HCT116 (cell line): ENCODE measurements at regions not wholly inside any gene's neighbourhood (a gene's known extent, or its start where the extent isn't known, plus 50 kb on each side); places are given as distances from the start of the nearest gene placed in this dataset.
"Not testable (repeated sequence)": the region's sequence is repeated elsewhere in the genome, so short reads cannot be mapped to it uniquely, and the experiment has no call there.

Experiments
- ATAC-seq: fragments of 200-7000 bp; cut with Tn5 transposase; 2 replicates; pipeline ENCODE4 v1.9.1; 2020; ENCODE audit warnings: mild to moderate bottlenecking, moderate library complexity
- BruUV-seq: library from RNA; stranded (reverse); fragments of 400-500 nt; replicated peaks from 2 replicates; lab custom pipeline; 2021; lab: Mats Ljungman, UMichigan
- CTCF ChIA-PET: fragments of 300-600 bp; sonication (Branson Sonifier 250); formaldehyde crosslinking; loops from one replicate; lab custom pipeline; 2021; ENCODE audit warnings: antibody characterized with exemption; lab: Charles Lee
- POLR2A ChIA-PET: fragments of 300-600, 350-600 bp; sonication (Branson Sonifier 250); formaldehyde crosslinking; loops from one replicate; lab custom pipeline; 2021; ENCODE audit warnings: antibody characterized with exemption; lab: Charles Lee
- RAD21 ChIA-PET, 2 experiments: fragments of 300-600 bp; sonication (Branson Sonifier 250); formaldehyde crosslinking; loops; one replicate each; lab custom pipeline; 2023; ENCODE audit warnings: low total read pairs in 2 of 2; ENCODE audit not compliant: uncharacterized antibody in 2 of 2, unreplicated experiment in 2 of 2, low non-redundant PET in 1 of 2; lab: Charles Lee
- DNase-seq: peaks from one replicate; pipeline ENCODE4 v3.0.0-alpha.2; 2010; ENCODE audit warnings: low read depth, low spot score
- H2AFZ ChIP-seq: fragments of 200-600 bp; shearing (Covaris generic), sonication (generic); 2 replicates; pipeline ENCODE4 v1.6.1; 2017; ENCODE audit warnings: low read depth, mixed run types, mixed read lengths, antibody characterized with exemption, low read length; ENCODE audit not compliant: poor library complexity, severe bottlenecking
- H3K27ac ChIP-seq: 2 replicates; pipeline ENCODE4 v1.5.1; 2012; ENCODE audit warnings: low read depth, low read length
- H3K27me3 ChIP-seq: fragments of 200-600 bp; sonication (generic); 2 replicates; pipeline ENCODE4 v1.6.1; 2016; ENCODE audit warnings: mixed run types, low read length, mixed read lengths; ENCODE audit not compliant: insufficient read depth
- H3K36me3 ChIP-seq, 2 experiments: fragments of 200-500 bp in 1 of 2; fragments of 200-600 bp in 1 of 2; sonication (Bioruptor generic) in 1 of 2; sonication (generic) in 1 of 2; 2 replicates each; pipeline versions ENCODE4 v1.5.1 to v1.6.1; 2014 to 2016; ENCODE audit warnings: low read length in 2 of 2, inconsistent platforms in 1 of 2, mixed read lengths in 1 of 2, mixed run types in 1 of 2; ENCODE audit not compliant: insufficient read depth in 2 of 2, control insufficient read depth in 1 of 2
- H3K4me1 ChIP-seq, 2 experiments: fragments of 200-600 bp in 1 of 2; sonication (generic) in 1 of 2; 2 replicates each; pipeline versions ENCODE4 v1.5.1 to v1.6.1; 2012 to 2017; ENCODE audit warnings: low read length in 2 of 2, inconsistent platforms in 1 of 2, mild to moderate bottlenecking in 1 of 2, mixed read lengths in 1 of 2, mixed run types in 1 of 2, moderate library complexity in 1 of 2; ENCODE audit not compliant: insufficient read depth in 2 of 2, control insufficient read depth in 1 of 2
- H3K4me2 ChIP-seq: fragments of 200-600 bp; sonication (generic); 2 replicates; pipeline ENCODE4 v1.6.1; 2017; ENCODE audit warnings: mixed run types, low read length, mixed read lengths
- H3K4me3 ChIP-seq, 2 experiments: fragments of 200-600 bp in 1 of 2; sonication (generic) in 1 of 2; replicated peaks in 1 of 2; 2 replicates each; pipeline ENCODE4 v1.5.1; 2011 to 2016; ENCODE audit warnings: low read length in 2 of 2, control low read depth in 1 of 2, low read depth in 1 of 2, mild to moderate bottlenecking in 1 of 2, mixed read lengths in 1 of 2, mixed run types in 1 of 2
- H3K79me2 ChIP-seq: fragments of 200-600 bp; sonication (generic); 2 replicates; pipeline ENCODE4 v1.6.1; 2017; ENCODE audit warnings: mild to moderate bottlenecking, mixed run types, low read length, moderate library complexity, mixed read lengths; ENCODE audit not compliant: insufficient read depth
- H3K9ac ChIP-seq: fragments of 200-600 bp; sonication (generic); 2 replicates; pipeline ENCODE4 v1.6.1; 2016; ENCODE audit warnings: low read length, mixed read lengths
- H3K9me2 ChIP-seq: fragments of 200-600 bp; sonication (generic), shearing (Covaris generic); 2 replicates; pipeline ENCODE4 v1.6.1; 2017; ENCODE audit warnings: mixed run types, mild to moderate bottlenecking, moderate library complexity; ENCODE audit not compliant: insufficient read depth
- H3K9me3 ChIP-seq, 2 experiments: fragments of 200-500 bp in 1 of 2; fragments of 200-600 bp in 1 of 2; sonication (Bioruptor generic) in 1 of 2; sonication (generic) in 1 of 2; 2 replicates each; pipeline ENCODE4 v1.6.1; 2014 to 2017; ENCODE audit warnings: low read length in 2 of 2, mixed read lengths in 2 of 2, inconsistent platforms in 1 of 2, low read depth in 1 of 2, mild to moderate bottlenecking in 1 of 2, mixed run types in 1 of 2, moderate library complexity in 1 of 2; ENCODE audit not compliant: control insufficient read depth in 1 of 2, insufficient read depth in 1 of 2
- H4K20me1 ChIP-seq: fragments of 200-600 bp; sonication (generic), shearing (Covaris generic); 2 replicates; pipeline ENCODE4 v1.6.1; 2017; ENCODE audit warnings: mixed run types, mild to moderate bottlenecking, moderate library complexity; ENCODE audit not compliant: insufficient read depth
- intact Hi-C: fragments of 100-400 bp; cut with micrococcal nuclease; formaldehyde crosslinking; loops from 2 replicates; pipeline ENCODE4 v1.10.0; 2022

DNA sequence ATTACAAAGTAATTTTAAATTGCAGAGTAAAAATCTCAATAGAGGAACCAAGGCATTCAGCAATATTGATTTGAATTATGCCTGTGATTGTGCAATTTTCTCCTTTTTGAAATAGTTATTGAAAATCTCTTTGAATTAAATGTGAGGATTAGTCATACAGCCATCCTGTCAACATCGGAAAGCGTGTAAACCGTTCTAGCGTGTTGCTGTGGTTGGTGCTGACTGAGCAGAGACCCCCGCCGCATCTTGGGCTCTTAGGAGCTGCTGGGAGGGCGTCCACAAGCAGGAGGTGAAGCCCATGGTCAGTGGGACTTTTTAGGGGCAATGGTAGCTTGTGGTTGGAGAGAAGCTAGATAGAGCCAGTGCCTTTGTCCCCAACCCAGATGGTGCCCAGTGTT is 61.6 kb upstream of the MUC20 start:
- H2AFZ ChIP-seq, POLR2A ChIA-PET, DNase-seq, H3K9me2 ChIP-seq, H3K36me3 ChIP-seq, ATAC-seq, CTCF ChIA-PET, H3K27me3 ChIP-seq, H4K20me1 ChIP-seq, H3K4me1 ChIP-seq, H3K9me3 ChIP-seq, RAD21 ChIA-PET, BruUV-seq, H3K9ac ChIP-seq, H3K79me2 ChIP-seq, H3K27ac ChIP-seq: not testable (repeated sequence)
- peak overlapping the region in 1 of 2 experiments; percentile 63; a peak in 1 of 4 replicates for H3K4me3 ChIP-seq
- intact Hi-C loops, result loop anchor here (10.0 kb wide), 1 partner anchor 116 kb away; no protein-coding TSS in a partner anchor
- peak overlapping the region; percentile 45 for H3K4me2 ChIP-seq

DNA sequence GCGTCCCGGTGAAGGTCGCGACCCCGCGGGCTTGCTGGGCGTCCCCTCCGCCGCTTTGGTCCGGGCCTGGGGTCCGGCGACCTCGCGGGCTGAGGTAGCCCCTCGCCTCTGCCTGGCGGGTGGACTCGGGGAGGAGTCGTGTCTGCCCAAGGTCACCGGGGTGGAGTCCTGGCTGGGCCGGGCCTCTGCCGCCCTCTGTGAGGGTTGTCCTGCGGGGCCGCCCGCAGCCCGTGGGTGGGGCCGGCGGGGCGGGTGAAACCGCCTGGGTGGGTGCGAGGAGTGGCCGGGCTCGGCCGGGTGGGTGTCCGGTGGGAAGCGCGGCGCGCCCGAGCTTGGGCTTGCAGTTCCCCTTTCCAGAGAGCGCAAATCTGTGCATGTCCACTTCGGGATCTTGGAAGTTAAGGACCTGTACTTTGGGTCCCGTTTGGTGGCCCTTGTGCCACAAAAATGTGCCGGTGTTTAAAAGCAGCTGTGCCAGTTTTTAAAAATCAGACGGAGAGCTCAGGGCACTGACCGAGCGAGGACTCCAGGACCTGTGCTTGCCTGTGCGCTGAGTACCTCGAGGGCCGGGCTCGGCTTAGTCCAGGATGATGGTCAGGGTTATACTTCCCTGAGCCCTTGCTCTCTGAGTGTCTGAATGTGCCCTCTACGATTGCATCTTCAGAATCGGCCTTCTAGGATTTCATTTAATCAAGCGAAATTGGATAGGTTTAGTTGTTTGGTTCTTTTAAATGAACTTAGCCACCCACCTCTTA is 62.2 kb upstream of the MUC20 start:
- peak; percentile 75 for ATAC-seq
- H2AFZ ChIP-seq, POLR2A ChIA-PET, RAD21 ChIA-PET, H3K9me3 ChIP-seq, DNase-seq, BruUV-seq, H3K27me3 ChIP-seq, H3K79me2 ChIP-seq, H3K4me1 ChIP-seq, H4K20me1 ChIP-seq, CTCF ChIA-PET, H3K36me3 ChIP-seq, H3K9me2 ChIP-seq: not testable (repeated sequence)
- Histone ChIP-seq H3K4me2 (peak overlapping the region; percentile 45), H3K27ac (peak overlapping the region; percentile 55), H3K9ac (peak overlapping the region; percentile 72), H3K4me3 (peak overlapping the region; percentile 37 to 63)
- intact Hi-C loops, result loop anchor here (10.0 kb wide), 1 partner anchor 116 kb away; no protein-coding TSS in a partner anchor
